ENCODE measurements at regions not wholly inside any gene's neighbourhood (a gene's known extent, or its start where the extent isn't known, plus 50 kb on each side); places are given as distances from the start of the nearest gene placed in this dataset.

- TF ChIP-seq POLR2AphosphoS5 (IDR thresholded peaks at IDR 0.05) (no peak), POLR2A (IDR thresholded peaks at IDR 0.05) (no peak), EP300 (IDR thresholded peaks at IDR 0.05) (no peak)
Observed at GRCh38 chr10:85045046-85045445, 716.7 kb downstream of the CCSER2 start.

All from gastroesophageal sphincter (tissue), 2 donors.